Stimulated activated CD4-positive, alpha-beta T cell treated with anti-CD3 and anti-CD28 coated beads, Interleukin-2, amount 100 ng/mL, for 4 hours (primary cell): ENCODE measurements at regions not wholly inside any gene's neighbourhood (a gene's known extent, or its start where the extent isn't known, plus 50 kb on each side); places are given as distances from the start of the nearest gene placed in this dataset.

Experiments used
- DNase-seq: peaks from one replicate; pipeline ENCODE4 v3.0.0-alpha.2; 2020; ENCODE audit warnings: low read depth

- DNase-seq = no peak
These were observed 575.3 kb downstream of the CMPK2 start for GRCh38 chr2:6290217-6291015.

GRCh38 chr2:6294791-6295190 is 570.9 kb downstream of the CMPK2 start:
- no peak for DNase-seq

GRCh38 chr2:6297238-6297637 is 568.5 kb downstream of the CMPK2 start:
- no peak for DNase-seq

GRCh38 chr2:6301426-6301825 is 564.3 kb downstream of the CMPK2 start:
- no peak for DNase-seq

- DNase-seq = no peak
These were observed 556.7 kb downstream of the CMPK2 start for GRCh38 chr2:6308986-6309385.

GRCh38 chr2:6309415-6310255 is 556.1 kb downstream of the CMPK2 start:
- no peak for DNase-seq

GRCh38 chr2:6310256-6311215 is 555.2 kb downstream of the CMPK2 start:
- DNase-seq = no peak

GRCh38 chr2:6312367-6312766 is 553.3 kb downstream of the CMPK2 start:
- DNase-seq = no peak

GRCh38 chr2:6314218-6314960 is 551.3 kb downstream of the CMPK2 start:
- no peak for DNase-seq

- no peak for DNase-seq
These were observed 540.1 kb downstream of the CMPK2 start for GRCh38 chr2:6325616-6326015.

- DNase-seq = no peak
These were observed 538.7 kb downstream of the CMPK2 start for GRCh38 chr2:6326958-6327357.

- no peak for DNase-seq
These were observed 528.8 kb downstream of the CMPK2 start for GRCh38 chr2:6336752-6337471.

- DNase-seq = no peak
These were observed 528.3 kb downstream of the CMPK2 start for GRCh38 chr2:6337472-6337820.

- no peak for DNase-seq
These were observed 524.0 kb downstream of the CMPK2 start for GRCh38 chr2:6341588-6342129.

GRCh38 chr2:6342273-6342920 is 523.3 kb downstream of the CMPK2 start:
- DNase-seq = no peak

- no peak for DNase-seq
These were observed 522.6 kb downstream of the CMPK2 start for GRCh38 chr2:6343076-6343475.

- no peak for DNase-seq
These were observed 513.5 kb downstream of the CMPK2 start for GRCh38 chr2:6352247-6352646.

GRCh38 chr2:6352906-6353515 is 512.7 kb downstream of the CMPK2 start:
- no peak for DNase-seq

GRCh38 chr2:6353669-6354068 is 512.0 kb downstream of the CMPK2 start:
- no peak for DNase-seq

GRCh38 chr2:6354546-6354945 is 511.2 kb downstream of the CMPK2 start:
- DNase-seq = no peak
